NCI-H2227 (cell line): ENCODE measurements at regions not wholly inside any gene's neighbourhood (a gene's known extent, or its start where the extent isn't known, plus 50 kb on each side); places are given as distances from the start of the nearest gene placed in this dataset.
"Not testable (repeated sequence)": the region's sequence is repeated elsewhere in the genome, so short reads cannot be mapped to it uniquely, and the experiment has no call there.

Experiments used
- DNase-seq: peaks from one replicate; lab custom pipeline; 2025; ENCODE audit not compliant: unreplicated experiment; lab: John Stamatoyannopoulos, UW

DNA sequence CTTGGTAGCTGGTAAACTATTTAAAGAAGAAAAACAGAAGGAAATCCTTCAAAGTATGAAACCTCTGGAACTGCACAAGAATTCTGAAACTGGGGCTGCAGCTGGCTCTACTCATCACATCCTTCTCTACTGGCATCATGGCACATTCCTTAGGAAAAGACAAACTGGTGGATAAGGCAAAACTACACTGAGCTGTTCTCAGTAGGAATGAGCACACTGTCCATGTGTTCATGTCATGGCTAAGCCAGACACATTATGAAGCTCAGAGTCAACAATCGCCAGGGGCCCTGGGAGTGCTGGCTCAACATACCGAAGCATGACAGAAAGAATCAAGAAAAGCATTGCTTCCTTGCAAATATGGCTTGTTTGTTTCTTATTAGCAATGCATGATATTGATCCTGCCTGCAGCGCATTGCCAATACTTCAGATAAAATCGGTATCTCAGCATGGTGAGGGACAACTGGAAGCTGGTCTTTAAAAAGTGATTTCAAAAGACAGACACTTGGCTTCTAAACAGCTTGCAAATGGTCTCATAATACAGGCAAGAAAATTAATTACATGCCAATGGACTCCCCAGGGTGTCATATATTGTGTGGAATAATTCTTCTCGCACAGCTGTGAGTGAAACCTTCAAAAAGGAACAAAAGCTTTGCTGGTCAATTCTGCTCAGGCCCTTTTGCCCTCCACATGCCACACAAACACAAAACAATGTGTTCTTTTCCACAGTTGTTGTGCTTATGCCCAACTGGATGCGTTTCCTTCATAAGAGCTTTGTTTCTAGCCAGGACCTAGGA, 300.2 kb upstream of the VCX start:
- DNase-seq, result no peak

- DNase-seq, result no peak
Observed at GRCh38 chrX:7522860-7523259, 320.1 kb upstream of the VCX start.

DNA sequence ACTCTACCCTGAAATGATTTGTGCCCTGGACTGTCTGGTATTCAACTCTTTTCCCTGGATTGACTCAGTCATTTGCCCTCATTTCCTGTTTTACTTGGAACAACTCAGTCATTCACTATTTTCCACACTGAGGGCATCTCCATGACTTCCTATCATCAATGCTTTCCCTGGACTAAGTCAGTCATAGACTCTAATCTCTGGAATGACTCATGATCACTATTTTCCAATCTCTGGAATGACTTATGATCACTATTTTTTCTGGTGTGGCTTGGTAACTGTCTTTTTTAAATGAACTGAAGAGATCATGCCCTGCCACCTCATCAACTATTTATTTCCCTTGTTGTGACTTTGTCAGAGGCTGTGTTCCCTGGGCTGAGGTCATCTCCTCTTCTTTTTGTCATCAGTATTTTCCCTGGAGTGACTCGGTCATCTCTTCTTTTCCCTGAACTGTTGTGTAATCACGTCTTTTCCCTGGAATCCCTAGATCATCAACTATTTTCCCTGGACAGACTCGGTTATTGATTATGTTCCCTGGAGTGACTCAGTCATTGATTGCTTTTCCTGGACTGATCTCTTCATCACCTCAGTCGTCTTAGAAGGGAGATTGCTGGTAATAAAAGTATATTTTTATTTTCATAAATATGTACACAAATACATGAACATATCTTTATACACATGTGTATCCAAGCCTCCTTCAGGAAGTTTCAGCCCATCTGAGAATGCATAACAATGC, 327.1 kb upstream of the VCX start:
- DNase-seq, result no peak

GRCh38 chrX:7514871-7515599, 327.9 kb upstream of the VCX start:
- DNase-seq, result no peak

DNA sequence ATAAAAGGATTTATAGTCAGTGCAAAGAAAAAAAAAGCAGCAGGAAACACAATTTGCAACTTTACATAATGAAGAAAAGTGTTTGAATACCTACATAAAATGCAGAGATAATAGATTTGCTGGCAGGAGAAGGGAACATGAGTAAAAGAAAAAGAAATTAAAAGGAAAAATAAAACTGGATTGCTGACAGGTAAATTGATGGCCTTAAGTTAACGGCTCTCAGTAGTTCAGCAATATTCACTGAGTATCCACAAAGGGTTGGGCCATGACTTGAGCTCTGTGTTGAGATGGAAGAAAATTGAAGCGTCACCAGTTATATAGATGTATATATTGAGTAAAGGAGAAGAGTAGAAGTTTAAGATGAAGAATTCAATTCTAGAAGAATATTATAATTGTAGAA, 330.1 kb upstream of the VCX start:
- no peak for DNase-seq

DNA sequence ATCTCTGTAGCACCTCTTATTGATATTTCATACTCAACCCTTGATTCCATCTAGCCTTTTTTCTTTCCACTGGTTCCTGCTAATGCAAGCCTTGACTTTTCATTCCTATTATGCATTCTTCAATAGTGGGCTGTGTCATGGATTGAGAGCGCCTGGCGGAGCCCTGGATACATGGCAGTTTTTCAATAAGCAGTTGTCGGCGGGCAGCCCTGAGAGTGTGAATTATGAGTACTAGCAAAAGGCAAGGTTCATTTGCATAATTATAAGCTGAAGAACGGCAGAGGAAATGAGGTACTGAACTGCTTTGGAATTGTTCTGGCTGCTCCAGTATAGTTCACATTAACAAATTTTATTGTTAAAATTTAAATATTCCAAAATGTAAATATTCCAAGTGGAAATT, 339.7 kb upstream of the VCX start:
- DNase-seq, result no peak

DNA sequence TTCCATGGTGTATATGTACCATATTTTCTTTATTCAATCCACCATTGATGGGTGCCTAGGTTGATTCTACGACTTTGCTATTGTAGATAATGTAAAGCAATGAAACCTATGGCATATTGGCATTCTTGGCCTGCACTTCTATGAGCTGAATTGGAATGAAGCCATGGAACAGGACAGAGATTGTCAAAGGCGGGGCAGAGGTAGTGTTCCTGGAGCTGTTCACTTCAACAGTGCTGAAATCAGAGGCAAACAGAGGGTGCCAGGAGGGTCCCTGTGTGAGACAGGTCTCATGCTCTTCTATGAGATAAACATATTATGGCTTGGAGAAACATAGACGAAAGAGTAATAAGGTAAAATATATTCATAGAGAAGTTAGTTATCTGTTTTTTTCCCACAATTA, 342.6 kb upstream of the VCX start:
- DNase-seq, result no peak

DNA sequence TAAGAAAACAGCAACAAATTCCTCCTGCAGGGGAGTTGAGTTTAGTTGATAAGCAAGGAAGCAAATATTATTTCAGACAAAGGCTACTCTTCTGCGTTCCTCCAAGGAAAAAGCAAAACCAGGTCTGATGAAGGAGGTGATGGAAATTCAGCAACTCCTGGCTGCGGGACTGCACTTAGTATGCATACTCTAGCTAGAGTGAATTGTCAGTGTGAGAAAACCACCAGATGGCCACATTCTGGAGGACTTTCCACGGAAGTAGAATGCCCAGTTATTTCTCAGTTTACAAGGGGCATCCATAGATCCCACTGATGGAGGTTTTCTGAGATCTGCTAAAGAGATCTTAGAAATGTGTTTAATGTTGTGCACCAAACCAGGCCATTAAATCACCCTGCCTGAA, 338.6 kb upstream of the PUDP start:
- no peak for DNase-seq

- DNase-seq, result no peak
Observed at GRCh38 chrX:7485061-7485460, 337.1 kb upstream of the PUDP start.

- DNase-seq, result no peak
Observed at GRCh38 chrX:7480721-7481120, 332.8 kb upstream of the PUDP start.

DNA sequence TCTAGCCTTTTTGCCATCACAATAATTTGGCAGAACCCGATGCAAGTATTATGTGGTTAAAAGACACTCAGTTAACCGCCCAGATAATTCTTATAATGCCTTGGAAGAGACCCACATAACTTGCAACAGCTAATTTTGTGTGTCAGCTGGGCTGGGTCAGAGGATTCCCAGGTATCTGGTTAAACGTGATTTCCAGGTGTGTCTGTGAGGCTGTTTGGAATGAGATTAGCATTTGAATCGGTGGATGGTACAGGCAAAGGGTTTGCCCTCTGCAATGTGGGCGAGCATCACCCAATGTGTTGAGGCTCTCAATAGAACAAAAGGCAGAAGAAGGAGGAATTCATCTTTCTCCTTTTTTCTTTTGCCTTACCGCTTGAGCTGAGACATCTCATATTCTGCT, 314.2 kb upstream of the PUDP start:
- DNase-seq, result no peak

DNA sequence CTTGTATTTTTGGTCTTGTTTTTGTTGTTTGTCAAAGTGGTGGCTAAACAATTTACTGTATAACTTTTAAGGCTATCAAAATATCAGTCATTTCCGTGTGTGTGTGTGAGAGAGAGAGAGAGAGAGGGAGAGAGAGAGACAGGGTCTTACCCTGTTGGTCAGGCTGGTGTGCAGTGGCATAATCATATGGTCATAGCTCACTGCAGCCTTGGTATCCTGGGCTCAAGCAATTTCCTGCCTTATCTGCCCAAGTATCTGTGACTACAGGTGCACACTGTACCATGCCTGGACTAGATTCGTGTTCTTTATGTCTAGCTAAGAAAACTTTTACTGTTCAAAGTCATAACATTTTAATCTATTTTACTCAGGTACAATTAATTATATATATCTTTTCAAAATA, 313.1 kb upstream of the PUDP start:
- not testable (repeated sequence) for DNase-seq

GRCh38 chrX:7447801-7448499, 300.0 kb upstream of the PUDP start:
- DNase-seq, result no peak

DNA sequence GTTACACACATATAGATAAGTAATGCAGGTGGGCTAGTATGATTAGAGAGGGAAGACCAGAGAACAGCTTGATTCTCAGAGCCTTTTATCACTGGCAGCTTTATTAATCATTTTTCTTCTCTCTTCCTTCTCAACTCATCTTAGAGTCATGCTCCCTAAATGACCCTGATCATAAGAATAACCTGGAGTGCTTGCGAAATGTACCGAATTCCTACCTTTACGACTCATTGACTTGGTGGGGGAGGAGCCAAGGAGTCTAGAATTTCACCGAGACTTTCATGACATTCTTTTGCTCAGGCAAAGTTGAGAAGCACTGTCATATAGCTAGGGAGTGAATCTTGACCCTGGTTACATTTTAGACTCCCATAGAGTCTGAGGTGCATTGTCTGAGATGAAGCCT, 298.9 kb upstream of the PUDP start:
- DNase-seq, result no peak

DNA sequence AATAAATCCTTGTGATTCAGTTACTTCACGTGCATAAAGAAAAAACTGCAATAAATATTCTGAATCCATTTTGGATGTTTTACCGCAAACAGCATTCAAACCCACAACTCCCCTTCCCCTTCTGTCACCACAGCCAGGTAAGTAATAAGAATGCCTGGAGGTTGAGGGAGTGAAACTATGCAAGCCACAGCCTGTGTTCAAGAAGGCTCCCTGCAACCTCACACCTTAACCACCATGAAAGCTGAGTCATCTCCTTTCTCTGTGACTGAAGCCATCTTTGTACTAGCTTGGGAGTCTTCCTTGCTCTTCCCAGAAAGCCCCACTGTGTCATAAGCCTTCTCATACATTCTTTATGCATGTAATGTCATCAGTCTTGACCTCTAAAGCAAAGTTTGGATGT, 297.0 kb upstream of the PUDP start:
- no peak for DNase-seq

DNA sequence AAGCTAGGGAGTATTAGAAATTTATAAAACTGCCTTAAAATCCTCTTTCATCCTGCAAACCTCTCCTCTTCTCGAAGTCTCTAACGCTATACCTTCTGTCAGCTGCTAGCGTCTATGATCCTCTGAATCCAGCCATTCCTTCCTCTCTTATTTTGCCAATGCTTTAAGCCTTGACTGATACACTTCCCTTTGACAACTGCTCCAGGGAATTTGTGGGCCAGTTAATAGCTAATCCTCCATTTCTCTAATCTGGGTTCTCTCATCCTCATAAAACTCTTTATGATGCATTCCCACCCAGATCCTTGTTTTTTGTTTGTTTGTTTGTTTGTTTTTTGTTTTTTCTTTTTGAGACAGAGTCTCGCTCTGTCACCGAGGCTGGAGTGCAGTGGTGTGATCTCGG, 293.6 kb upstream of the PUDP start:
- DNase-seq, result no peak

DNA sequence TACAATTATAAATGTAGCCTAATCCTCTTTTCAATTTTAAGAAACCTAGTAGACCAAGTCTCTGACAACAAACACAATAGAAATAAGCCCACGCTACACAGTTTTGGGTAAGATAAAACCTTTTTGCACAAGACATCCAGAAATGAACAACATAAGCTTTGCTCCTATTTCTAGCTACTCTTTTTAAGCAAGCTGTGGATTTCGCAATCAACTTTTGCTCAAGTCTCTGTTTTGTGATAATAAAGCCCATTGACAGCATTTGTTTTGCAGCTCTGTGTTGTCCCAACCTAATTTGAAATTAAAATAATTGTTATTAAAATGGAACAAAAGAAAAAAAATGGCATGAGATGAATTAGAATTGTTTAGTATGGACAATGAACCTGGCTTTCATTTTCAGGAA, 287.9 kb upstream of the PUDP start:
- no peak for DNase-seq

- no peak for DNase-seq
Observed at GRCh38 chrX:7432901-7433300, 284.9 kb upstream of the PUDP start.

GRCh38 chrX:7420717-7421116, 272.8 kb upstream of the PUDP start:
- no peak for DNase-seq

GRCh38 chrX:7414753-7415152, 266.8 kb upstream of the PUDP start:
- DNase-seq, result no peak

DNA sequence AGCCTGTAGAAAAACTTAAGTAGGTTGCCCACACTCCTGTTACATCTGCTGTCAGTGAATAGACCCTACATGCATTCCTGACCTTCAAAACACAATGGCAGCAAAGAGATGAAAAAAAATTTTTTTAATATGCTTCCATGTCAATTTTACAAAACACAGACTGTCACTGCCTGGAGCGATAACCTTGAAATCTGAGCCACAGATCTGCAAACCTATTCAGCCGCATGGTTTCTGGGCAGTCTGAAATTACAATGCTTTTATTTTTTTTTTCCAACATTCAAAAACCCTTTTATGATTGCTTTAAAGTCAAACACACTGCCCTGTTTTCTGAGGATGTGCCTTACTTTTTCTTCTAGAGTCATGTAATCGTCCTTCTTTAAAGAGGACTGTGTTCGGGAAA, 264.9 kb upstream of the PUDP start:
- no peak for DNase-seq
